ENCODE measurements at regions not wholly inside any gene's neighbourhood (a gene's known extent, or its start where the extent isn't known, plus 50 kb on each side); places are given as distances from the start of the nearest gene placed in this dataset.
"Not testable (repeated sequence)": the region's sequence is repeated elsewhere in the genome, so short reads cannot be mapped to it uniquely, and the experiment has no call there.

DNA sequence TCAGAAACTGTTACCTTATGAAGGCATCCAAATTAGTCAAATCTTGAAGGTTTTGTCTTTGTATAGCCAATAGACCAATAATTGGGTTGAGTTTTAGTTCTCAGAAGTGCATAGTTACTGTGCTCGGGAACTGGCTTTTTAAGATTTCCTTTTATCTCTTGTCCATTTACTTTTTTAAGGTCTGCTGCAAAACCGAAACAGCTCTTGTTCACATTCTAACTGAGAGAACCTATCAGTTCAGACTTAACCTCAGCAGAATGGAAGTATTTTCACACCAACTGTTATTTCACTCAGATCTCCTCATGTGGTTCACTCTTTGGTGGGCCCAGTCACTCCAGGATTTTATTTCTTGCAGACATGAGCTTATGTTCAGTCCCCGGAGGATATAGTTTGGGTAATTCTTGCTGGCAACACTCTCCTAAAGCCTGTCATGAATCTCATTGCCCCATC, 55.5 kb downstream of the TPBG start:
- no peak for DNase-seq

DNA sequence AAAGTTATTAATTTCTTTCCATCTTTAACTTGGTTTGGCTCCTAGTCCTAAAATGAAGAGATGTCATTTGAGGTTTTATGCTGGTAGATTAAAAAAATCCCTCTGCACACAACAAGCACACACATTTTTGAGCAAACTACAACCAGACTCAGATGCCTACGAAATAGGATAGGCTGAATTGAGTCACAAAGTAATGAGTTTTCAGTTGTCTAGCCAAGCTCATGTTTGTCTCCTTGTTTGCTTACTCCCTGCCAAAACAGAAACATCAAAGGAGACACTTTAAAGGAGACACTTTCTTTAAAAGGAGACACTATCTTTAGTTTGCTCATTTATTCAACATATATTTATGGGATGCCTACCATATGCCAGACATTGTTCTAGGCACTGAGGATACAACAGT, 56.2 kb downstream of the TPBG start:
- DNase-seq = no peak

DNA sequence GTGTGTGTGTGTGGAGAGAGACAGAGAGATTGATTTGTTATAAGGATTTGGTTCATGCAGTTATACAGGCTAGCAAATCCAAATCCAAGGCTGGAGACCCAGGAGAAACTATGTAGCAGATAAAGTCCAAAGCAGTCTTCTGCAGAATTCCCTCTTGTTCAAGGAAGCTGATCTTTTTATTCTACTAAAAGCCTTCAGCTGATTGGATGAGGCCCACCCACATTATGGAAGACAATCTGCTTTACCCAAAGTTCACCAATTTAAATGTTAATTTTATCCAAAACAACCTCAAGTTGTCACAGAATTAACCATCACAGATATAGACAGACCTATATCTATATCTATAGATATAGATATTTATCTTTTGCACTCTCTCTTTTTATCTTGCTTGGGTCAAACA, 67.0 kb downstream of the TPBG start:
- no peak for DNase-seq

DNA sequence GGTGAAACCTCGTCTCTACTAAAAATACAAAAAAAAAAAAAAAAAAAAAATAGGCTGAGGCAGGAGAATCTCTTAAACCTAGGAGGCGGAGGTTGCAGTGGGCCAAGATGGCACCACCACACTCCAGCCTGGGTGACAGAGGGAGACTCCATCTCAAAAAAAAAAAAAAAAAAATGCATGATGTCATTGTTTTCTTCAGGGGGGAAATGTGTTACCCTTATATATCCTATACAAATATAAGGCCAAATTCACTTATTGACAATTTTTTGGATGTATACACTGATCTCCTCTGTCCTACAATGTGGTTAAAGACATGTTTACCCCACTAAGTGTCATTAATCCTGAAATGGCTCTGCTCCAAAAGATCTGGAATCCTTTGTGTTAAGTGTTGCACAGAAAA, 73.1 kb downstream of the TPBG start:
- DNase-seq = no peak

DNA sequence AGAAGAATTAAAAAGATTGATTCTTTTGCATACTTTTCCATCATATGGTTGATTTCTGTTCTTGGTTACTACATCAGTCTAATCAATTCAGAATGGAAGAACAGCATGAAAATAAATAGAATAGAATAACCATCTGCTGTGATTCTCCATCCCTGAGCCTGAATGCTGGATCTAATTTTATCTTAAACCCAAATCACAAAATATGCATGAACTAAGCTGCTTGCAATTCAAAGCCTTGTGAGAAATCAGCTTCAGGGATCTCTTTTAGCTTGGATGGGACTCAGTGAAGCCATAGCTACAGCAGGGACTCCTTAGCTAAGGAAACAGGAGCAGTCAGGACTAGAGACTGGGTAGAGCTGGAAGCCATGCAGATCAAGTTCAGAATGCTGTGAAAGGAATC, 74.1 kb downstream of the TPBG start:
- no peak for DNase-seq

DNA sequence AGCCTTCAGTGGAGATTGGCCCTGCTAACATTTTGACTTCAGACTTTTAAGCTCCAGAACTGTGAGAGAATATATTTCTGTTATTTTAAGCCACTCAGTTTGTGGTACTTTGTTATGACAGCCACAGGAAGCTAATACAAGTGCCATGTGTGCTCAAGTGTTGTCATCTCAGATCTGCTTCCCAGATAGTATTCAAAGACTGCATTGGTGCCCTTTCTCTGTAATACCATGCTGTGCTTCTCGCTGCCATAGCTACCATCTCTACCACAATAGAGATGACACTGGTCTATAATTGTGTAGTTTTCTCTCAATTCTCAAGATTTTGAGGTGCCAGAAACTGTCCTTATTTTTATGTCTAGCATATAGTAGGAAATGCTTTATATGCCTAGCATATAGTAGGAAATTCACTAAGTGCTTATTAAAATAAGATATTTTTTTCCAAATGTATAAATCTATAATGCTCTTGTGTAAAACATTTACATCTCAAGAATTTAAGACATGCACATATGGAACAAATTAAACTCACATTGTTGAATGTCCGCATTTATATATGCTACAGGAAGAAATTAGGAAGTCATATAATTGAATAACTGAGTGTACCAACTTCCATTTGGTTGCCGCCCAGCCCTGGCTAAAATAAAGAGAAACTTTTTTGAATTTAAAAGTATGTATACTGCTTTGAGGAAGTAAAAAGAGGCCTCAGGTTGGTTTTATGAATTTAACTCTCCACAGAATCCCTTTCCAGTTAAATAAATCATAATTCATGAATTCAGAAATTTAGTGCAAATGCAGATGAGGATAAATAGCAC, 77.6 kb downstream of the TPBG start:
- DNase-seq = no peak

DNA sequence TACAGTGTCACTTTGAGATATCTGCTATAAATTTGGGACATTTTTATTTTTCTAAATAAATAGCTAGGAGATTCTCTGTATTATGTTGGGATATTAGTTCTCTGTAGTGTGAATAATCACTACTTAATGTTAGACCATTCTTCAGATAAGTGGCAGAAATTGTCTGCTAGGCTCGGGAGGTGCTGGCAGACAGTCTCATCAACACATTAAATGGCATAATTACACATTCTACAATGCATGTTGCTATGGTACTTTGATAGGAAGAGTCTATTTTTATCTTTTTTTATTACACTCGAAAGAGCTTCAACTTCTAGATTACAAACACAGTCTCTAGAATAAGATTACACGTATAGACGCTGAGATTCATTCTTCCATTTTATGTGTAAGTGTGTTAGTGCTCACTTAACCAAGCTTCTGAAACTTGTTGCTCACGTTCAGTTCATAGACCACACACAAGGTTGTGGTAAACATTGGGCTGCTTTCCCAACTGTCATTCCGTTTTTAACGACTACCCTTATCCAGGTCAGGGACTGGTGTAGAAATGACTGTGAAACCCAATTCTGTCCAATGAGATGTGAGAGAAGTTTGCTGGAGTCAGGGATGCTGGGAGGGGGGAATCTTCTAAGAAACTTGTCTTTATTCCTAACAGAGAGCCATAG, 78.6 kb downstream of the TPBG start:
- no peak for DNase-seq

DNA sequence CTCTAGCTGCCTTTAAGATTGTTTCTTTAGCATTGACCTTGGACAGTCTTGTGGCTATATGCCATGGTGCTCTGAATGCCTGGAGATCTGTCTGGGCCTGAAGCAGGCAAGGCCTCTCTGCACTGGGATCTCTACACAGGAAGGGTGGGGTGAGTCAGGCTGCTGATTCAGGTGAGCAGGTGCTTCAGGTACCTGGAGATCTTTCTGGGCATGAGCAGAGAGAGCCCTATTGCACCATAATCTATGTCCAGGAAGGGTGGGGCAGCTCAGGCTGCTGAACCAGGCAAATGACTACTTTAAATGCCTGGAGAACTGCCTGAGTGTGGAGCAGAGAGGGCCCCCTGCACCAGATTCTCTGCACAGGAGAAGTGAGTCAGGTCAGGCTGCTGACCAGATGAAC, 94.5 kb downstream of the TPBG start:
- no peak for DNase-seq

DNA sequence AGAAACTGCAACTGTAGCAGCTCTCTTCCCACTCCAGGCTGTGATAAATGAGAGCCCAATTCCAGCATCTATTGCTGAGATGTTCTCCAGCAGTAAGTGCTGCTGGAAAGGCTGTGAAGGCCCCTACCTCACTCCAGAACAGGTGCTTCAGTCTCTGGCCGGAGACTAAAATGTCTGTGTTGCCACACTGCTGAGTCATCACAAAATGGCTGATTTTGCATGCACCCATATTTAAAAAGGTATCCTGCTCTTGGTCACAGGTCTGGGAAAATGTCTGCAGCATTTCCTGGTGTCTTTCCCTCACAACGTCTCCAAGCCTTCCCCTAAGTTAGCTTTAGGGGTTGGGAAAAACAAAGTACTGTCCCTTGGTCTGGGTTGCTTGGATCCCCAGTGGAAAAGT, 95.1 kb downstream of the TPBG start:
- no peak for DNase-seq

DNA sequence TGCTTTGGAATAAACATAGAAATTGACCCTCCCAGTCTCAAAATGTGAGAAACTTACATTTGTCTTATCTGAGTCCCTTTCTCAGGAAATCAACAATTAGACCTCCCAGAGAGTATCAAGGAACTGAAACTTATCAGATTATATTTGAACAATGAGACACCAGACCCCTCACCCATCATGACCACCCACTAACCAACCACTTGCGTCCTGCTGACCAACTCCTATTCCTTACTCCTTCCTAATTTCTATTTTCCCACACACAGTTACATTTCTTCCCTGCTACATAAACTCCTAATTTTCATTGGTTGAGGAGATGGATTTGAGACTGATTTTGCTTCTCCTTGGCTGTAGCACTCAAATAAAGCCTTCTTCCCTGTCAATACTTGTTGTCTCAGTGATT, 97.9 kb downstream of the TPBG start:
- no peak for DNase-seq

DNA sequence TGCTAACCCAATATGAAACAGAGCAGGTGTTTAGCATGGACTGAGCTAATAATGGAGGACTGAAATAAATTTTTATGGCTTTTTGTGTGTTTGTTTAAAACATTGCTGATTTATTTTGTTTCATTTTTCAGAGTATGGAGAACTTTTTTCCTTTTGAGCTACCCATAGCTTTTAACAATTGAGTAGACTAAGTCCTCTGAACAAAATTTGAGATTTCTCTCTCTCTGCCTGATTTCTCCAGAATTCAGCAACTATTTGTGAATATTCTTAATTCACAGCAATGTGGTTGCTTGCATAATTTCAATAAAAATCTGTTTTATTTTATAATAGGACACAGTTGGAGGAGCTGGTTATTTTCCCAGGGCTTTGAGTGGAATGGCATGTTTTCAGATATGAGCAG, 103.7 kb downstream of the TPBG start:
- no peak for DNase-seq

DNA sequence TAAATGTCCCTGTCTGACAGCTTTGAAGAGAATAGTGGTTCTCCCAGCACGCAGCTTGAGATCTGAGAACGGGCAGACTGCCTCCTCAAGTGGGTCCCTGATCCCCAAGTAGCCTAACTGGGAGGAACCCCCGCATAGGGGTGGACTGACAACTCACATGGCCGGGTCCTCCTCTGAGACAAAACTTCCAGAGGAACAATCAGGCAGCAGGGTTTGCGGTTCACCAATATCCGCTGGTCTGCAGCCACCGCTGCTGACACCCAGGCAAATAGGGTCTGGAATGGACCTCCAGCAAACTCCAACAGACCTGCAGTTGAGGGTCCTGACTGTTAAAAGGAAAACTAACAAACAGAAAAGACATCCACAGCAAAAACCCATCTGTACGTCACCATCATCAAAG, 106.5 kb downstream of the TPBG start:
- not testable (repeated sequence) for DNase-seq

DNA sequence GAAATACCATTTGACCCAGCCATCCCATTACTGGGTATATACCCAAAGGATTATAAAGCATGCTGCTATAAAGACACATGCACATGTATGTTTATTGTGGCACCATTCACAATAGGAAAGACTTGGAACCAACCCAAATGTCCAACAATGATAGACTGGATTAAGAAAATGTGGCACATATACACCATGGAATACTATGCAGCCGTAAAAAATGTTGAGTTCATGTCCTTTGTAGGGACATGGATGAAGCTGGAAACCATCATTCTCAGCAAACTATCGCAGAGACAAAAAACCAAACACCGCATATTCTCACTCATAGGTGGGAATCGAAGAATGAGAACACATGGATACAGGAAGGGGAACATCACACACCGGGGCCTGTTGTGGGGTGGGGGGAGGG, 111.5 kb downstream of the TPBG start:
- not testable (repeated sequence) for DNase-seq

DNA sequence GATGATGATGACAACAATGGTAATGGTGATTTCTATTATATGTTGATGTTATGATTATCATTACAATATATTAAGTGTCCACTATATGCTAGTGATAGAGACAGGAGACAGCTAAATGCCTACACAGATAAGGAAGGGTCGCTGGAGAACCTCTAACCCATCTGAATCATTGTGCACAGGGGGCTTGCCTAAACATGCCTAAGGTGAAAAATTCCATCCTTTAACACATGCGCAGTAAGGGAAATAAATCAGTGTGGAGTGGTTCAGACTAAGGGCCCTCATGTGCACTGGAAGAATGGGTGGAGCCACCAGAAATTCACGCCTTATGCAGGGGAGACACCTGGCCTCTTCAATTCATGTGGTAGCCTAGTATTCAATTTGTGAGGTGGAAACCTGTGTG, 120.4 kb downstream of the TPBG start:
- no peak for DNase-seq

DNA sequence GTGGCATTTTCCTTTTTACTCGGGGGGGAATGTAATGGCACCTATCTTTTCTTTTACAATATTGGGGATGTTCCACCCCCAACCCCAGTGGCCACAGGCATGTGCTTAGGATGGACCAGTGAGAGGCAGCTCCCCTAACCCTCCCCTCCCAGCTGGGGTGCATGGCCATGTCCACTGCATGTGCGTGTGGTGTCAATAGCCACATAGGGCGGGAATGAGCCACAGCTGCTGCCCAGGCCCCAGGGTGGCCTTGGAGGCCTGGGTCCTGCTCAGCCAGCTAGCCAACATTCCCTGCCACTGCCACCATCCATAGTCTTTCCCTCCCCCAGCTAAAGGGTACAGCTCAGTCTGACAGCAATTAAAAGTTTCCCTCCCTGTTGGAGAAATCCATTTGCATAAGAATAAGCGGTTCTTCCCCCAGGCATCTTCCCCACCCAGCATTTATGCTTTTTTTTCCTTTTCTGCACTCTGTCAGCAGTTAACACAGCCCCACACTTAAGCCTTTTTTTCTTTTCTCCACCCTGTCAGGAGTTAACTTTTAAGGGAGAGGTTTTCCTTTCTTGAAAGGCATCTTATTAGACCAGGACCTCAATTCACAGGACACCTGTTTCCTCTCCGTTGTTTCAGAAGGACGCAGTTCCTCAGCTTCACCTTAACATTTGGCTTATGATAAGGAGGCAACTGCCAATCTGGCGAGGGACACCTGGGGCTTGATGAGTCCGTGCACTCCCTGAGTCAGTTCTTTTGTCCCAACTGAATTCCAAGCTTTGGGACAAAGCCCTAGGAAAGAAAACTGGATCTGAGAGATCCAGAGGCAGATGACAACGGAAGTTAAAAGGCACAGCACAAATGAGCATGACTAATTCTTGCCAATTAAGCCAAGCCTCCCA, 121.4 kb downstream of the TPBG start:
- DNase-seq = no peak

DNA sequence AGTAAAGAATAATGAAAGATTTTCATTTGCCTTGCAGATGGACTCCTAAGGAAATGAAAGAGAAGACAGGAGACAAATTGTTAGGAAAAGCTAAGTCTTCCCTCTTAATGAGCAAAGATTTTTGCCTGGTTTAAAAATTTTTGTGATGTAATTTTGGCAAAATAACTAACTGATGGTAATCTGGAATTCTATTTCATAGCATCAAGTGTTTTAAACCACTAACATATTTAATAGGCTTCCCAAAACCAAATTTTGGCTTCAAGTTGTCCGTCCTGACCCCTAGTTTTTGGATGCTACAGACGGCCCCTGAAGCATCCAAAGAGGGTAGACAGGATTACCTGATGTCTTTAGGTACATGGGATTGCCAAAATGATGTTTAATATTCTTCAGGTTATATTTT, 124.3 kb downstream of the TPBG start:
- DNase-seq = no peak

DNA sequence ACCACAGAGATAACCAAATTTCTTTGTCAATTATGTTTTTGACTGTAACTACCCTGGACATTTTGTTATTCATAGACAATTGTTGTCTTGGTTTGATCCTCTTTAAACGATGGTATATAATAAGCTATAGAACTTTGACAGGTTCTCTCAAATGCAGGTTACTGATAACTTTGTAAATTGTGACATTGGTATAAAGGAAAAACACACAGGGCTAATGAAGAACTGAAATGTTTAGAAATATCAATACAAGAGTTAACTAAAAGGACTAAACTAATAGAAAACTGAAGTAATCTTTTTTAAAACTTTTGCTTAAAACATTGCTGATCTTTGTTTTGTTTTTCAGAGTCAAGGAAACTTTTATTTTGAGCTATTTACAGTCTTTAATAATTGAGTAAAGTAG, 124.8 kb downstream of the TPBG start:
- no peak for DNase-seq

DNA sequence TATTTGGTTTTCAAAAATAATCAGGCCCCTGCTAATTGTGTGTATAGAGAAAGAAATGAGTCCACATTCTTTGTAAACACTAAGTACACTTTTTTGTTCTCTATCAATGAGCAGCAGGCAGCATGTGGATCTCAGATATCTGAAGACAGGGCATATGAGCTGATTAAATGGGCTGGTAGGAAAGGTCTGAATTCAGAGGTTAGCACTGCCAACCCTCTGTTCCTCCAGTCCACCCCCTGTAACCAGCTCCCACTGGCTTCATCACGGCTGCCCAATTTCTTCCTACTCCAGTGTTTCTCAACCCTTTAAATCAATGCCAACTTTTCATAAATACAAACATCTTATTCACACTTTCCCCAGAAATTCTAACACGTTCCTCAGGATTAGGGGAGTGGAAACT, 128.5 kb downstream of the TPBG start:
- DNase-seq = no peak

DNA sequence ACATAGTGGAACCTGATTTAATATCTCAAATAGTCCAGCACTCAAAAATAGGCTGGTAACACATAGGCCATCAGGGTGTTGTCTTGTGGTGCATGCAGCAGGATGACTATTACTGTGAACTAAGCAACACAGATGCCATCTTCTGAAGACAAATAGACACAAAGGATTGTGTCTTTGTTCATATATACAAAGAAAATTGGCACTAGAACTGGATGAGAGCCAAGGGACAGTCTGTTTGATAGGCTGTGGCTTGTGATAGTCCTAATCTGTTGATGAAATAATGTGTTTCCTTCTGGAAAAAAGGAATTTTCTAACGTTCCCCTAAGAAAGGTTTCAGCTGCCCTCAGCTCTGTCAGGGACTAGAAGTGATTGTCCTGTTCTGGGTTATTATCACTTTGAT, 129.8 kb downstream of the TPBG start:
- no peak for DNase-seq

DNA sequence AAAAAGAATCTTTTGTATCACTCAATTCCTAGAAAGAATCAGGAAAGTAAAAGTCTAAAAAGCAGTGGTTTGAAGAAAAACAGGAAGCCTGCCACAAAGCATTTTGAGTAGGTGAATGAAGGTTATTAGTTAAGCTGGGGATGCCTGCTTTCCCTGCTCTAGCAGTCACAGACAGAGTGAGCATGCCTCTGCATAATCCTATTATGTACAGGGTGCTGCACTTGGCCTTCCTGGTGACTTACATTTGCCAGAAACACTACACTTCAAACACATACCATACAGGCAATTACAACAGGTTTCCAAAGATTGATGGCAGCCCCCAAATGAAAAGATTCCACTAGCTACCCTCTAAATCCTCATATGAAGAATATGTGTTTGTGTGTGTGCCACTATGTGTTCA, 130.8 kb downstream of the TPBG start:
- no peak for DNase-seq

DNA sequence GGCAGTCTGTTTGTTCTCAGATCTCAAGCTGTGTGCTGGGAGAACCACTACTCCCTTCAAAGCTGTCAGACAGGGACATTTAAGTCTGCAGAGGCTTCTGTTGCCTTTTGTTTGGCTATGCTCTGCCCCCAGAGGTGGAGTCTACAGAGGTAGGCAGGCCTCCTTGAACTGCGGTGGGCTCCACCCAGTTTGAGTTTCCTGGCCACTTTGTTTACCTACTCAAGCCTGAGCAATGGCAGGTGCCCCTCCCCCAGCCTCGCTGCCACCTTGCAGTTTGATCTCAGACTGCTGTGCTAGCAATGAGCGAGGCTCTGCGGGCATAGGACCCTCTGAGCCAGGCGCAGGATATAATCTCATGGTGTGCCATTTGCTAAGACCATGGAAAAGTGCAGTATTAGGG, 138.3 kb downstream of the TPBG start:
- not testable (repeated sequence) for DNase-seq

DNA sequence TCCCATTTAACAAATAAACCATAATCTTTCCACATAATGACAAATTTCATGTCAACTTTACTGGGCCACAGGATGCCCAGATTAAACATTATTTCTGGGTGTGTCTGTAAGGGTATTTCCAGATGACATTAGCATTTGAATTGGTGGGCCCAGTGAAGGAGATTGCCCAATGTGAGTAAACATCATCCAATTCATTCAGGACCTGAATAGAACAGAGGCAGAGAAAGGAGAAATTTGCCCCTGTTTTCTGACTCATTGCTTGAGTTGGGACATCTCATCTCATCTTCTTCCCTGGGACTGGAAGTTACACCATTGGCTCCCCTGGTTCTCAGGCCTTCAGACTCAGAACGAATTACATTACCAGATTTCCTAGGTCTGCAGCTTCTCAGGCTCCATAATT, 142.9 kb downstream of the TPBG start:
- no peak for DNase-seq

DNA sequence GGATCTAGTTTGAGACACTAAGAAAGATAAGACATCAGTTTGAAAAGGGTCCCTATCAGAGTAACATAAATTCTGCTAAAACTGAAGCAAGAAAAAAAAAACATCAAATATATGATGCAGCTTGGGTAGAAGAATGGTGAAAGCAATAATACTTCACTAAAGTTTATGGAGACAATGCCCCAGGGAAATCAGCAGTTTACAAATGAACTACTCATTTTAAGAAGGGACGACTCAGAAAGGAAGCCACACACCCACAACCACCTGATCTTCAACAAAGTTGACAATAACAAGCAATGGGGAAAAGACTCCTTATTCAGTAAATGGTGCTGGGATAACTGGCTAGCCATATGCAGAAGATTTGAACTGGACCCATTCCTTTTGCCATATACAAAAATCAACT, 143.5 kb downstream of the TPBG start:
- no peak for DNase-seq

DNA sequence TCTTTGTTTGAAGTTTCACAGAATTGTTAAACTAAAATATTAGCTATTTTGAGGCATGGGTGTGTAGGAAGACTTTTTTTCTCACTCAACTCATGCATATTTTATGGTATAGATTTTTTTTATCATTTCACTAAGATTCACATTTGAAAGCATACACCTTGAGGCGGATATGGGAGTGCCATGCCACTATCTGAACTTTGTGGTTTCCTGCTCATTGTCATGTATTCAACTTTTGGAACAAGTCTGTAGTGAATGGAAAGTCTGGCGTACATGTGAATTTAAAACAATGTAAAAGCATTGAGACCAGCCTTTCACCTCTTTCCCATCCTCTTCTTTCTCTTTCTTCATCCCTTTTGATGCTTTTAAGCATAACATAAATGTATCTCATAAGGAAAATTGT, 147.9 kb downstream of the TPBG start:
- DNase-seq = no peak
